Trophoblast cell (in vitro differentiated cells and primary cell): ENCODE measurements at regions not wholly inside any gene's neighbourhood (a gene's known extent, or its start where the extent isn't known, plus 50 kb on each side); places are given as distances from the start of the nearest gene placed in this dataset.

Source experiments
- DNase-seq, 2 donors: peaks; one replicate each; pipeline ENCODE4 v3.0.0-alpha.2; 2016
- H2AFZ ChIP-seq: 2 replicates; pipeline ENCODE4 v1.6.1; 2013; ENCODE audit warnings: low read length, moderate library complexity, mild to moderate bottlenecking; ENCODE audit not compliant: insufficient read depth, poor library complexity
- H2AK5ac ChIP-seq: 2 replicates; pipeline ENCODE4 v1.6.1; 2013; ENCODE audit warnings: mild to moderate bottlenecking, low read length
- H2BK120ac ChIP-seq: 2 replicates; pipeline ENCODE4 v1.6.1; 2013; ENCODE audit warnings: low read length, mild to moderate bottlenecking, moderate library complexity; ENCODE audit not compliant: insufficient read depth, poor library complexity
- H2BK12ac ChIP-seq: 2 replicates; pipeline ENCODE4 v1.6.1; 2013; ENCODE audit warnings: mild to moderate bottlenecking, low read length, moderate library complexity
- H2BK5ac ChIP-seq: 2 replicates; pipeline ENCODE4 v1.6.1; 2013; ENCODE audit warnings: low read length, low read depth, moderate library complexity, mild to moderate bottlenecking; ENCODE audit not compliant: poor library complexity
- H3K14ac ChIP-seq: 2 replicates; pipeline ENCODE4 v1.6.1; 2013; ENCODE audit warnings: mild to moderate bottlenecking, low read length
- H3K18ac ChIP-seq: 2 replicates; pipeline ENCODE4 v1.6.1; 2013; ENCODE audit warnings: mild to moderate bottlenecking, low read length
- H3K23ac ChIP-seq: 2 replicates; pipeline ENCODE4 v1.6.1; 2013; ENCODE audit warnings: low read length
- H3K27ac ChIP-seq: 2 replicates; pipeline ENCODE4 v1.5.1; 2013; ENCODE audit warnings: low read depth, mild to moderate bottlenecking, inconsistent platforms, low read length, moderate library complexity
- H3K27me3 ChIP-seq: 2 replicates; pipeline ENCODE4 v1.6.1; 2013; ENCODE audit warnings: inconsistent platforms, mild to moderate bottlenecking, low read length, moderate library complexity; ENCODE audit not compliant: insufficient read depth
- H3K36me3 ChIP-seq, 2 experiments: 1 replicate in 1 of 2; 2 replicates in 1 of 2; pipeline ENCODE4 v1.6.1; 2013; ENCODE audit warnings: low read length in 2 of 2, mild to moderate bottlenecking in 2 of 2, moderate library complexity in 1 of 2; ENCODE audit not compliant: insufficient read depth in 2 of 2, control insufficient read depth in 1 of 2
- H3K4ac ChIP-seq: 2 replicates; pipeline ENCODE4 v1.6.1; 2013; ENCODE audit warnings: low read depth, mild to moderate bottlenecking, low read length, moderate library complexity
- H3K4me1 ChIP-seq, 2 experiments: 1 replicate in 1 of 2; 2 replicates in 1 of 2; pipeline ENCODE4 v1.6.1; 2013; ENCODE audit warnings: low read length in 2 of 2, mild to moderate bottlenecking in 2 of 2, moderate library complexity in 1 of 2; ENCODE audit not compliant: insufficient read depth in 2 of 2, control insufficient read depth in 1 of 2
- H3K4me2 ChIP-seq: 2 replicates; pipeline ENCODE4 v1.6.1; 2013; ENCODE audit warnings: inconsistent platforms, mild to moderate bottlenecking, low read length, moderate library complexity
- H3K4me3 ChIP-seq: 2 replicates; pipeline ENCODE4 v1.5.1; 2013; ENCODE audit warnings: mild to moderate bottlenecking, low read depth, low read length, inconsistent platforms
- H3K79me1 ChIP-seq: one replicate; pipeline ENCODE4 v1.6.1; 2013; ENCODE audit warnings: low read length
- H3K79me2 ChIP-seq: 2 replicates; pipeline ENCODE4 v1.6.1; 2013; ENCODE audit warnings: low read length, mild to moderate bottlenecking; ENCODE audit not compliant: control insufficient read depth, insufficient read depth, poor library complexity
- H3K9ac ChIP-seq: 2 replicates; pipeline ENCODE4 v1.6.1; 2013; ENCODE audit warnings: mild to moderate bottlenecking, low read length
- H3K9me3 ChIP-seq: 2 replicates; pipeline ENCODE4 v1.6.1; 2013; ENCODE audit warnings: low read depth, mild to moderate bottlenecking, control low read depth, inconsistent platforms, low read length; ENCODE audit not compliant: insufficient read depth
- H4K12ac ChIP-seq: 2 replicates; pipeline ENCODE4 v1.6.1; 2013; ENCODE audit warnings: low read depth, mild to moderate bottlenecking, low read length, moderate library complexity
- H4K8ac ChIP-seq: 2 replicates; pipeline ENCODE4 v1.6.1; 2013; ENCODE audit warnings: low read depth, mild to moderate bottlenecking, low read length, moderate library complexity
- H4K91ac ChIP-seq: one replicate; pipeline ENCODE4 v1.6.1; 2013; ENCODE audit warnings: low read depth, mild to moderate bottlenecking, low read length, moderate library complexity
- WGBS: extraction: QIAGEN DNeasy Blood & Tissue Kit; methylation state at CpG from one replicate; pipeline ENCODE4 v1.1.7; 2013; ENCODE audit warnings: missing lambda C conversion rate; ENCODE audit not compliant: insufficient read length, insufficient coverage; ENCODE audit errors: extremely low coverage; 5-methylcytosine and 5-hydroxymethylcytosine counted together

- no peaks in the 10 kb centered on the region for H3K4me1 ChIP-seq
- no peak overlapping the region for H3K4me2 ChIP-seq
- H3K9me3 ChIP-seq, result no peaks in the 10 kb centered on the region
- no peak overlapping the region for H3K14ac ChIP-seq
- peak; percentile 54 to 74 for DNase-seq
- H3K18ac ChIP-seq, result no peak overlapping the region
- no peak overlapping the region for H4K8ac ChIP-seq
- no peak overlapping the region for H4K12ac ChIP-seq
- no peak overlapping the region for H2AK5ac ChIP-seq
- H2BK120ac ChIP-seq, result no peak overlapping the region
- no peak overlapping the region for H3K23ac ChIP-seq
- no peak overlapping the region for H2BK5ac ChIP-seq
- H3K27ac ChIP-seq, result no peak overlapping the region
- no peak overlapping the region for H3K4ac ChIP-seq
- no peak overlapping the region for H3K9ac ChIP-seq
- H2BK12ac ChIP-seq, result no peak overlapping the region
- no peak overlapping the region for H3K4me3 ChIP-seq
- no peak overlapping the region for H2AFZ ChIP-seq
- H3K27me3 ChIP-seq, result no peaks in the 10 kb centered on the region
- H3K79me1 ChIP-seq, result no peaks in the 10 kb centered on the region
- H4K91ac ChIP-seq, result no peak overlapping the region
- no CpG with 5 or more reads among the region's 6 CpGs for WGBS
- no peaks in the 10 kb centered on the region for H3K79me2 ChIP-seq
- no peaks in the 10 kb centered on the region for H3K36me3 ChIP-seq
Observed at GRCh38 chr6:168948002-168948401, 305.6 kb downstream of the THBS2 start.

DNA sequence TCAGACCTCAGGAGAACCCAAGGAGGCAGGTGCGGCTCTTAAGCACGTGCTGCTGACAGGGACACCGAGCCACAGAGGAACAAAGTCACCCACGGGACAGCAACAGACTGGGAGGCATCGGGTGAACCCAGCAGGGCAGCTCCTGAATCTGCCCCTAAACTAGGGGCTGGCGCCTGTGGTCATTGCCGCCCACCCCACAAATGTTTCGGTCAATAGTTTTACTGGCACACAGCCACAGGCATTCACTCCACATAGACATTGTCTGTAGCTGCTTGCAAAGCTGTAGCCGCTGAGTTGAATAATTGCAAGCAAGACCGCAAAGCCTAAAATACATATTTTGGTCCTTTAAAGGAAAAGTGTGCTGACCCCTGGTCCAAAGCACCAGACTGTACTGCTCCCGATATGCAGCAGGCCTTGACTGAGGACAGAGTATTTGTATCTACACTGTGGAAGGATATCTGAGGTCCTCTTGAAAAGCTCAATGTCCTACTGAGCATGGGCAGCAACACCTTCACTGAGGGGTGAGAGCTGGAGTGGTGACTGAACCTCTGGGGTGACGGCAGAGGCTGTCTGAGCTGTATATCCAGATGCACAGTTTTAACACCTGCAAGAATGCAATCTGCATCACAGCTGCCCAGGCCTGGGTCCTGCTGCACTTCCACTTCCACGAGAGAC is 310.3 kb downstream of the THBS2 start:
- no peak overlapping the region for H2AK5ac ChIP-seq
- no peak for DNase-seq
- no peak overlapping the region for H3K27ac ChIP-seq
- no peak overlapping the region for H3K9ac ChIP-seq
- no peak overlapping the region for H3K4me2 ChIP-seq
- H2BK5ac ChIP-seq, result no peak overlapping the region
- H3K79me2 ChIP-seq, result no peaks in the 10 kb centered on the region
- no CpG with 5 or more reads among the region's 13 CpGs for WGBS
- H2AFZ ChIP-seq, result no peak overlapping the region
- no peak overlapping the region for H4K8ac ChIP-seq
- H3K4ac ChIP-seq, result no peak overlapping the region
- H2BK12ac ChIP-seq, result no peak overlapping the region
- H3K14ac ChIP-seq, result no peak overlapping the region
- no peaks in the 10 kb centered on the region for H3K79me1 ChIP-seq
- no peak overlapping the region for H3K23ac ChIP-seq
- H3K4me1 ChIP-seq, result no peaks in the 10 kb centered on the region
- H3K9me3 ChIP-seq, result peaks cover 3% of the 10 kb centered on the region
- H2BK120ac ChIP-seq, result no peak overlapping the region
- H4K12ac ChIP-seq, result no peak overlapping the region
- no peak overlapping the region for H3K18ac ChIP-seq
- no peak overlapping the region for H3K4me3 ChIP-seq
- H4K91ac ChIP-seq, result no peak overlapping the region
- H3K36me3 ChIP-seq, result no peaks in the 10 kb centered on the region
- H3K27me3 ChIP-seq, result no peaks in the 10 kb centered on the region

DNA sequence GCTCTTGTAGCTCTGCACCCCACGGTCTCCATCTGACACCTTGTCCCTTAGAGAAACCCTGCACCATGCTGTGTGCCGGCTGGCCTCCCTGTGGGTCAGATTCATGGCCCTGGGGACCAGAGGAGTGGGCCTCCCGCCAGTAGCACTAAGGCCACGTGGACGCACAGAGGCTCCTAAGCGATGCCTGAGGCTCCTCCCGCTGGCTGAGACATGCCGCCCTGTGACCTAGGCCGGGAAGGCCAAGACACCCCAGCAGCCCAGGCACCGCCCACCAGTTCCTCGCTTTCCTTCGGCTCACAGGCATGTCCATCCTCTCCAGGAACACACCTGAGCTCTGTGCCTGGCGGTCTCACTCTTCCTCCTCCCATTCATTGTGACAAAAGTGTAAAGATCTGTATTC is 311.0 kb downstream of the THBS2 start:
- no peak overlapping the region for H3K27ac ChIP-seq
- no peak overlapping the region for H2BK120ac ChIP-seq
- H3K4me3 ChIP-seq, result no peak overlapping the region
- H4K91ac ChIP-seq, result no peak overlapping the region
- no peak overlapping the region for H3K9ac ChIP-seq
- no peak overlapping the region for H3K18ac ChIP-seq
- DNase-seq, result no peak
- H3K9me3 ChIP-seq, result peaks cover 3% of the 10 kb centered on the region
- H3K4me2 ChIP-seq, result no peak overlapping the region
- H3K79me1 ChIP-seq, result no peaks in the 10 kb centered on the region
- no CpG with 5 or more reads among the region's 13 CpGs for WGBS
- H3K23ac ChIP-seq, result no peak overlapping the region
- H3K14ac ChIP-seq, result no peak overlapping the region
- no peak overlapping the region for H2BK5ac ChIP-seq
- no peaks in the 10 kb centered on the region for H3K4me1 ChIP-seq
- no peak overlapping the region for H2AFZ ChIP-seq
- no peak overlapping the region for H3K4ac ChIP-seq
- H4K8ac ChIP-seq, result no peak overlapping the region
- H4K12ac ChIP-seq, result no peak overlapping the region
- no peaks in the 10 kb centered on the region for H3K79me2 ChIP-seq
- no peaks in the 10 kb centered on the region for H3K27me3 ChIP-seq
- no peak overlapping the region for H2BK12ac ChIP-seq
- no peak overlapping the region for H2AK5ac ChIP-seq
- H3K36me3 ChIP-seq, result no peaks in the 10 kb centered on the region

GRCh38 chr6:168941036-168941435 is 312.6 kb downstream of the THBS2 start:
- Histone ChIP-seq H3K27me3 (no peaks in the 10 kb centered on the region), H3K9me3 (peaks cover 3% of the 10 kb centered on the region), H3K4me3 (no peak overlapping the region), H3K79me1 (no peaks in the 10 kb centered on the region), H3K14ac (no peak overlapping the region), H2BK5ac (no peak overlapping the region), H3K27ac (no peak overlapping the region), H2BK120ac (no peak overlapping the region), H4K91ac (no peak overlapping the region), H3K23ac (no peak overlapping the region), H3K4ac (no peak overlapping the region), H3K9ac (no peak overlapping the region), H4K8ac (no peak overlapping the region), H2AK5ac (no peak overlapping the region), H4K12ac (no peak overlapping the region), H2AFZ (no peak overlapping the region), H2BK12ac (no peak overlapping the region), H3K36me3 (no peaks in the 10 kb centered on the region), H3K4me1 (no peaks in the 10 kb centered on the region), H3K18ac (no peak overlapping the region), H3K79me2 (no peaks in the 10 kb centered on the region), H3K4me2 (no peak overlapping the region)
- WGBS, result no CpG with 5 or more reads among the region's 2 CpGs
- DNase-seq, result no peak
